IMR-90 (cell line): ENCODE measurements at regions not wholly inside any gene's neighbourhood (a gene's known extent, or its start where the extent isn't known, plus 50 kb on each side); places are given as distances from the start of the nearest gene placed in this dataset.

ENCODE experiments used
- CTCF ChIP-seq: conservative IDR thresholded peaks from 2 replicates; pipeline ENCODE4 v1.5.1; 2012; ENCODE audit warnings: mild to moderate bottlenecking, low read depth, low read length, improper control_type of control experiment
- POLR2A ChIP-seq: IDR thresholded peaks from 2 replicates; pipeline ENCODE4 v1.6.1; 2012; ENCODE audit warnings: mild to moderate bottlenecking, low read depth, low read length

GRCh38 chr5:161077496-161077895 is 225.5 kb upstream of the ATP10B start:
- TF ChIP-seq POLR2A (no peak), CTCF (no peak)
